Right atrium auricular region (tissue), 2 donors: ENCODE measurements at regions not wholly inside any gene's neighbourhood (a gene's known extent, or its start where the extent isn't known, plus 50 kb on each side); places are given as distances from the start of the nearest gene placed in this dataset.
"Not testable (repeated sequence)": the region's sequence is repeated elsewhere in the genome, so short reads cannot be mapped to it uniquely, and the experiment has no call there.

Source experiments
- DNase-seq: peaks from one replicate; pipeline ENCODE4 v3.0.0-alpha.2; 2019; ENCODE audit warnings: low spot score
- H3K27ac ChIP-seq, 2 donors: fragments of 200-600 bp; sonication (generic); 1 replicate in 1 of 2; 2 replicates in 1 of 2; pipeline ENCODE4 v1.5.1; 2016 to 2019
- H3K27me3 ChIP-seq, 2 donors: fragments of 200-600 bp; sonication (generic); one replicate each; pipeline versions ENCODE4 v1.5.1 to v1.6.0; 2017 to 2019
- H3K36me3 ChIP-seq: fragments of 200-600 bp; sonication (generic); one replicate; pipeline ENCODE4 v1.5.1; 2016
- H3K4me1 ChIP-seq, 2 donors: fragments of 200-600 bp; sonication (generic); one replicate each; pipeline versions ENCODE4 v1.5.1 to v1.6.0; 2017 to 2019
- H3K4me3 ChIP-seq, 2 donors: fragments of 200-600 bp; sonication (generic); 1 replicate in 1 of 2; 2 replicates in 1 of 2; pipeline ENCODE4 v1.5.1; 2017 to 2019; ENCODE audit warnings: mild to moderate bottlenecking in 1 of 2, moderate library complexity in 1 of 2
- H3K9me3 ChIP-seq, 2 donors: fragments of 200-600 bp; sonication (generic); one replicate each; pipeline ENCODE4 v1.5.1; 2019
- CTCF ChIP-seq, 2 donors: fragments of 200-600 bp; sonication (generic); IDR thresholded peaks; one replicate each; pipeline ENCODE4 v1.5.1; 2019; ENCODE audit warnings: antibody characterized with exemption in 2 of 2

GRCh38 chr17:15802917-15803316 is 70.8 kb downstream of the TBC1D26 start:
- H3K36me3 ChIP-seq, DNase-seq, H3K27ac ChIP-seq, H3K27me3 ChIP-seq, H3K9me3 ChIP-seq, H3K4me1 ChIP-seq, H3K4me3 ChIP-seq: not testable (repeated sequence)

GRCh38 chr17:15806825-15807224 is 74.7 kb downstream of the TBC1D26 start:
- not testable (repeated sequence) for DNase-seq, H3K4me1 ChIP-seq, H3K27me3 ChIP-seq, H3K27ac ChIP-seq, H3K9me3 ChIP-seq, H3K4me3 ChIP-seq, H3K36me3 ChIP-seq

GRCh38 chr17:15813388-15813787 is 81.3 kb downstream of the TBC1D26 start:
- H3K4me3 ChIP-seq, H3K9me3 ChIP-seq, H3K27ac ChIP-seq: not testable (repeated sequence)

GRCh38 chr17:15814003-15814402 is 81.9 kb downstream of the TBC1D26 start:
- not testable (repeated sequence) for H3K36me3 ChIP-seq

More at GRCh38 chr17:15813388-15813787, 81.3 kb downstream of the TBC1D26 start:
- not testable (repeated sequence) for H3K4me1 ChIP-seq, H3K27me3 ChIP-seq, DNase-seq, H3K36me3 ChIP-seq

GRCh38 chr17:15817861-15818260 is 85.8 kb downstream of the TBC1D26 start:
- not testable (repeated sequence) for H3K27me3 ChIP-seq, H3K36me3 ChIP-seq, H3K4me1 ChIP-seq, H3K27ac ChIP-seq, H3K9me3 ChIP-seq, H3K4me3 ChIP-seq, DNase-seq

More at GRCh38 chr17:15814003-15814402, 81.9 kb downstream of the TBC1D26 start:
- not testable (repeated sequence) for H3K4me1 ChIP-seq, H3K9me3 ChIP-seq, H3K4me3 ChIP-seq, H3K27me3 ChIP-seq, DNase-seq, H3K27ac ChIP-seq

- H3K36me3 ChIP-seq, H3K4me3 ChIP-seq, H3K27ac ChIP-seq, DNase-seq, H3K27me3 ChIP-seq, H3K4me1 ChIP-seq, H3K9me3 ChIP-seq: not testable (repeated sequence)
These were observed 90.2 kb downstream of the TBC1D26 start for GRCh38 chr17:15822280-15822679.

GRCh38 chr17:15828727-15829314 is 96.7 kb downstream of the TBC1D26 start:
- not testable (repeated sequence) for H3K9me3 ChIP-seq, H3K27me3 ChIP-seq, H3K4me1 ChIP-seq, H3K36me3 ChIP-seq, H3K27ac ChIP-seq, H3K4me3 ChIP-seq
- peak; percentile 75 for DNase-seq
- TF ChIP-seq CTCF (IDR thresholded peaks at IDR 0.05) = peak; percentile 68 to 88

- H3K9me3 ChIP-seq, H3K27me3 ChIP-seq, DNase-seq, H3K4me1 ChIP-seq, H3K27ac ChIP-seq, H3K36me3 ChIP-seq, H3K4me3 ChIP-seq: not testable (repeated sequence)
These were observed 98.1 kb downstream of the TBC1D26 start for GRCh38 chr17:15830221-15830620.

- H3K27me3 ChIP-seq, H3K9me3 ChIP-seq, H3K4me1 ChIP-seq, H3K4me3 ChIP-seq, H3K27ac ChIP-seq, H3K36me3 ChIP-seq, DNase-seq: not testable (repeated sequence)
These were observed 99.1 kb downstream of the TBC1D26 start for GRCh38 chr17:15831182-15831581.

- H3K4me1 ChIP-seq, H3K36me3 ChIP-seq, H3K27ac ChIP-seq, H3K9me3 ChIP-seq, DNase-seq, H3K4me3 ChIP-seq, H3K27me3 ChIP-seq: not testable (repeated sequence)
These were observed 100.9 kb downstream of the TBC1D26 start for GRCh38 chr17:15832921-15833480.

- not testable (repeated sequence) for H3K4me1 ChIP-seq, H3K9me3 ChIP-seq, H3K27ac ChIP-seq, H3K27me3 ChIP-seq, H3K4me3 ChIP-seq, DNase-seq, H3K36me3 ChIP-seq
These were observed 101.8 kb downstream of the TBC1D26 start for GRCh38 chr17:15833890-15834289.

GRCh38 chr17:15835481-15835880 is 103.4 kb downstream of the TBC1D26 start:
- H3K4me1 ChIP-seq, H3K4me3 ChIP-seq: not testable (repeated sequence)

GRCh38 chr17:15836249-15836982 is 104.3 kb downstream of the TBC1D26 start:
- not testable (repeated sequence) for H3K36me3 ChIP-seq, H3K4me1 ChIP-seq, H3K27me3 ChIP-seq, DNase-seq, H3K27ac ChIP-seq, H3K4me3 ChIP-seq, H3K9me3 ChIP-seq

More at GRCh38 chr17:15835481-15835880, 103.4 kb downstream of the TBC1D26 start:
- not testable (repeated sequence) for H3K9me3 ChIP-seq, DNase-seq, H3K27me3 ChIP-seq, H3K36me3 ChIP-seq, H3K27ac ChIP-seq

- not testable (repeated sequence) for H3K36me3 ChIP-seq
These were observed 104.9 kb downstream of the TBC1D26 start for GRCh38 chr17:15836991-15837390.

More at GRCh38 chr17:15836991-15837390, 104.9 kb downstream of the TBC1D26 start:
- H3K27ac ChIP-seq, H3K4me1 ChIP-seq, H3K27me3 ChIP-seq, DNase-seq, H3K4me3 ChIP-seq, H3K9me3 ChIP-seq: not testable (repeated sequence)
